ENCODE measurements at regions not wholly inside any gene's neighbourhood (a gene's known extent, or its start where the extent isn't known, plus 50 kb on each side); places are given as distances from the start of the nearest gene placed in this dataset.

- Histone ChIP-seq H3K36me3 (ENCODE audit: control insufficient read depth in 3 of 3, insufficient read depth in 2 of 3, low read depth in 1 of 3, low read length in 3 of 3) (no peaks in the 10 kb centered on the region), H3K27me3 (ENCODE audit: control insufficient read depth in 3 of 3, insufficient read depth in 3 of 3, low read length in 3 of 3) (no peaks in the 10 kb centered on the region), H3K4me3 (ENCODE audit: low read depth in 1 of 3, low read length in 3 of 3) (no peak overlapping the region), H3K27ac (ENCODE audit: low read depth in 1 of 3, low read length in 2 of 3) (no peak overlapping the region), H3K4me1 (ENCODE audit: control insufficient read depth in 3 of 3, insufficient read depth in 2 of 3, low read depth in 1 of 3, low read length in 2 of 3) (no peaks in the 10 kb centered on the region), H3K9me3 (ENCODE audit: control insufficient read depth in 2 of 2, insufficient read depth in 1 of 2, low read depth in 1 of 2, low read length in 1 of 2) (no peaks in the 10 kb centered on the region)
- DNase-seq (peak in 1 of 2 donors; percentile 19), FAIRE-seq (no peak)
- 32 to 38% (median 37%) methylated on average over 7 of the region's 7 CpGs for whole genome bisulfite sequencing, 3 donors
These were observed 1189.6 kb downstream of the SORCS1 start for GRCh38 chr10:105974803-105975456.

- WGBS, 3 donors: 87 to 94% (median 91%) methylated on average over 5 of the region's 5 CpGs
- DNase-seq: no peak
- H3K4me3 ChIP-seq (ENCODE audit: low read depth in 1 of 3, low read length in 3 of 3): no peak overlapping the region
- H3K27ac ChIP-seq (ENCODE audit: low read depth in 1 of 3, low read length in 2 of 3): no peak overlapping the region
- no peaks in the 10 kb centered on the region for H3K36me3 ChIP-seq (ENCODE audit: control insufficient read depth in 3 of 3, insufficient read depth in 2 of 3, low read depth in 1 of 3, low read length in 3 of 3)
- H3K4me1 ChIP-seq (ENCODE audit: control insufficient read depth in 3 of 3, insufficient read depth in 2 of 3, low read depth in 1 of 3, low read length in 2 of 3): no peaks in the 10 kb centered on the region
- no peaks in the 10 kb centered on the region for H3K27me3 ChIP-seq (ENCODE audit: control insufficient read depth in 3 of 3, insufficient read depth in 3 of 3, low read length in 3 of 3)
- H3K9me3 ChIP-seq (ENCODE audit: control insufficient read depth in 2 of 2, insufficient read depth in 1 of 2, low read depth in 1 of 2, low read length in 1 of 2): no peaks in the 10 kb centered on the region
- FAIRE-seq: no peak
These were observed 1190.6 kb downstream of the SORCS1 start for GRCh38 chr10:105973902-105974301.

- FAIRE-seq (no peak), DNase-seq (no peak)
- Histone ChIP-seq H3K27me3 (ENCODE audit: control insufficient read depth in 3 of 3, insufficient read depth in 3 of 3, low read length in 3 of 3) (no peaks in the 10 kb centered on the region), H3K36me3 (ENCODE audit: control insufficient read depth in 3 of 3, insufficient read depth in 2 of 3, low read depth in 1 of 3, low read length in 3 of 3) (no peaks in the 10 kb centered on the region), H3K9me3 (ENCODE audit: control insufficient read depth in 2 of 2, insufficient read depth in 1 of 2, low read depth in 1 of 2, low read length in 1 of 2) (no peaks in the 10 kb centered on the region), H3K27ac (ENCODE audit: low read depth in 1 of 3, low read length in 2 of 3) (no peak overlapping the region), H3K4me3 (ENCODE audit: low read depth in 1 of 3, low read length in 3 of 3) (no peak overlapping the region), H3K4me1 (ENCODE audit: control insufficient read depth in 3 of 3, insufficient read depth in 2 of 3, low read depth in 1 of 3, low read length in 2 of 3) (no peaks in the 10 kb centered on the region)
- WGBS, 3 donors: 48 to 54% (median 50%) methylated on average over 4 of the region's 4 CpGs
These were observed 1191.1 kb downstream of the SORCS1 start for GRCh38 chr10:105973360-105973759.

GRCh38 chr10:105971460-105971859, 1193.0 kb downstream of the SORCS1 start:
- no peak overlapping the region for H3K27ac ChIP-seq (ENCODE audit: low read depth in 1 of 3, low read length in 2 of 3)
- no peaks in the 10 kb centered on the region for H3K9me3 ChIP-seq (ENCODE audit: control insufficient read depth in 2 of 2, insufficient read depth in 1 of 2, low read depth in 1 of 2, low read length in 1 of 2)
- H3K4me1 ChIP-seq (ENCODE audit: control insufficient read depth in 3 of 3, insufficient read depth in 2 of 3, low read depth in 1 of 3, low read length in 2 of 3): no peaks in the 10 kb centered on the region
- no peak for FAIRE-seq
- no peaks in the 10 kb centered on the region for H3K27me3 ChIP-seq (ENCODE audit: control insufficient read depth in 3 of 3, insufficient read depth in 3 of 3, low read length in 3 of 3)
- WGBS, 3 donors: 25 to 65% (median 46%) methylated on average over 2 of the region's 2 CpGs
- H3K36me3 ChIP-seq (ENCODE audit: control insufficient read depth in 3 of 3, insufficient read depth in 2 of 3, low read depth in 1 of 3, low read length in 3 of 3): no peaks in the 10 kb centered on the region
- no peak for DNase-seq
- no peak overlapping the region for H3K4me3 ChIP-seq (ENCODE audit: low read depth in 1 of 3, low read length in 3 of 3)

GRCh38 chr10:105969884-105970377, 1194.6 kb downstream of the SORCS1 start:
- WGBS, 3 donors: 63 to 76% (median 63%) methylated on average over 12 of the region's 12 CpGs
- DNase-seq: no peak

GRCh38 chr10:105968666-105969065, 1195.8 kb downstream of the SORCS1 start:
- H3K9me3 ChIP-seq (ENCODE audit: control insufficient read depth in 2 of 2, insufficient read depth in 1 of 2, low read depth in 1 of 2, low read length in 1 of 2): no peaks in the 10 kb centered on the region
- no peak overlapping the region for H3K27ac ChIP-seq (ENCODE audit: low read depth in 1 of 3, low read length in 2 of 3)
- 81 to 86% (median 85%) methylated on average over 3 of the region's 3 CpGs for WGBS, 3 donors
- H3K4me3 ChIP-seq (ENCODE audit: low read depth in 1 of 3, low read length in 3 of 3): no peak overlapping the region
- H3K4me1 ChIP-seq (ENCODE audit: control insufficient read depth in 3 of 3, insufficient read depth in 2 of 3, low read depth in 1 of 3, low read length in 2 of 3): no peaks in the 10 kb centered on the region
- FAIRE-seq: no peak
- H3K27me3 ChIP-seq (ENCODE audit: control insufficient read depth in 3 of 3, insufficient read depth in 3 of 3, low read length in 3 of 3): no peaks in the 10 kb centered on the region
- H3K36me3 ChIP-seq (ENCODE audit: control insufficient read depth in 3 of 3, insufficient read depth in 2 of 3, low read depth in 1 of 3, low read length in 3 of 3): no peaks in the 10 kb centered on the region
- DNase-seq: no peak

More at GRCh38 chr10:105969884-105970377, 1194.6 kb downstream of the SORCS1 start:
- no peak for FAIRE-seq
- no peak overlapping the region for H3K4me3 ChIP-seq (ENCODE audit: low read depth in 1 of 3, low read length in 3 of 3)
- no peaks in the 10 kb centered on the region for H3K4me1 ChIP-seq (ENCODE audit: control insufficient read depth in 3 of 3, insufficient read depth in 2 of 3, low read depth in 1 of 3, low read length in 2 of 3)
- H3K27me3 ChIP-seq (ENCODE audit: control insufficient read depth in 3 of 3, insufficient read depth in 3 of 3, low read length in 3 of 3): no peaks in the 10 kb centered on the region
- H3K27ac ChIP-seq (ENCODE audit: low read depth in 1 of 3, low read length in 2 of 3): no peak overlapping the region
- no peaks in the 10 kb centered on the region for H3K9me3 ChIP-seq (ENCODE audit: control insufficient read depth in 2 of 2, insufficient read depth in 1 of 2, low read depth in 1 of 2, low read length in 1 of 2)
- H3K36me3 ChIP-seq (ENCODE audit: control insufficient read depth in 3 of 3, insufficient read depth in 2 of 3, low read depth in 1 of 3, low read length in 3 of 3): no peaks in the 10 kb centered on the region

GRCh38 chr10:105967256-105967655, 1197.2 kb downstream of the SORCS1 start:
- Histone ChIP-seq H3K27me3 (ENCODE audit: control insufficient read depth in 3 of 3, insufficient read depth in 3 of 3, low read length in 3 of 3) (no peaks in the 10 kb centered on the region), H3K4me1 (ENCODE audit: control insufficient read depth in 3 of 3, insufficient read depth in 2 of 3, low read depth in 1 of 3, low read length in 2 of 3) (no peaks in the 10 kb centered on the region), H3K4me3 (ENCODE audit: low read depth in 1 of 3, low read length in 3 of 3) (no peak overlapping the region), H3K36me3 (ENCODE audit: control insufficient read depth in 3 of 3, insufficient read depth in 2 of 3, low read depth in 1 of 3, low read length in 3 of 3) (no peaks in the 10 kb centered on the region), H3K9me3 (ENCODE audit: control insufficient read depth in 2 of 2, insufficient read depth in 1 of 2, low read depth in 1 of 2, low read length in 1 of 2) (no peaks in the 10 kb centered on the region), H3K27ac (ENCODE audit: low read depth in 1 of 3, low read length in 2 of 3) (no peak overlapping the region)
- 52 to 57% (median 55%) methylated on average over 1 of the region's 1 CpG for WGBS, 3 donors
- FAIRE-seq (no peak), DNase-seq (no peak)

GRCh38 chr10:105965141-105965540, 1199.4 kb downstream of the SORCS1 start:
- Histone ChIP-seq H3K27me3 (ENCODE audit: control insufficient read depth in 3 of 3, insufficient read depth in 3 of 3, low read length in 3 of 3) (no peaks in the 10 kb centered on the region), H3K4me1 (ENCODE audit: control insufficient read depth in 3 of 3, insufficient read depth in 2 of 3, low read depth in 1 of 3, low read length in 2 of 3) (no peaks in the 10 kb centered on the region), H3K4me3 (ENCODE audit: low read depth in 1 of 3, low read length in 3 of 3) (no peak overlapping the region), H3K9me3 (ENCODE audit: control insufficient read depth in 2 of 2, insufficient read depth in 1 of 2, low read depth in 1 of 2, low read length in 1 of 2) (no peaks in the 10 kb centered on the region), H3K36me3 (ENCODE audit: control insufficient read depth in 3 of 3, insufficient read depth in 2 of 3, low read depth in 1 of 3, low read length in 3 of 3) (no peaks in the 10 kb centered on the region), H3K27ac (ENCODE audit: low read depth in 1 of 3, low read length in 2 of 3) (no peak overlapping the region)
- 55 to 76% (median 75%) methylated on average over 1 of the region's 1 CpG for WGBS, 3 donors
- FAIRE-seq (no peak), DNase-seq (no peak)

GRCh38 chr10:105964009-105964408, 1200.5 kb downstream of the SORCS1 start:
- Histone ChIP-seq H3K27me3 (ENCODE audit: control insufficient read depth in 3 of 3, insufficient read depth in 3 of 3, low read length in 3 of 3) (no peaks in the 10 kb centered on the region), H3K36me3 (ENCODE audit: control insufficient read depth in 3 of 3, insufficient read depth in 2 of 3, low read depth in 1 of 3, low read length in 3 of 3) (no peaks in the 10 kb centered on the region), H3K27ac (ENCODE audit: low read depth in 1 of 3, low read length in 2 of 3) (no peak overlapping the region), H3K4me3 (ENCODE audit: low read depth in 1 of 3, low read length in 3 of 3) (no peak overlapping the region), H3K9me3 (ENCODE audit: control insufficient read depth in 2 of 2, insufficient read depth in 1 of 2, low read depth in 1 of 2, low read length in 1 of 2) (no peaks in the 10 kb centered on the region), H3K4me1 (ENCODE audit: control insufficient read depth in 3 of 3, insufficient read depth in 2 of 3, low read depth in 1 of 3, low read length in 2 of 3) (no peaks in the 10 kb centered on the region)
- FAIRE-seq (no peak), DNase-seq (no peak)
- 59 to 78% (median 67%) methylated on average over 5 of the region's 5 CpGs for WGBS, 3 donors
